Sigmoid colon (tissue), 6 donors: ENCODE measurements at regions not wholly inside any gene's neighbourhood (a gene's known extent, or its start where the extent isn't known, plus 50 kb on each side); places are given as distances from the start of the nearest gene placed in this dataset.

ENCODE experiments used
- DNase-seq: peaks from one replicate; pipeline ENCODE4 v3.0.0-alpha.2; 2019
- H3K27ac ChIP-seq, 4 donors: fragments of 200-600 bp; sonication (generic); one replicate each; pipeline ENCODE4 v1.5.1; 2016 to 2019; ENCODE audit warnings: mild to moderate bottlenecking in 1 of 4
- H3K27me3 ChIP-seq, 3 donors: fragments of 200-600 bp; sonication (generic); one replicate each; pipeline ENCODE4 v1.5.1; 2019; ENCODE audit warnings: mild to moderate bottlenecking in 1 of 3
- H3K36me3 ChIP-seq, 4 donors: fragments of 200-600 bp; sonication (generic); one replicate each; pipeline ENCODE4 v1.5.1; 2016 to 2019
- H3K4me1 ChIP-seq, 4 donors: fragments of 200-600 bp; sonication (generic); one replicate each; pipeline ENCODE4 v1.5.1; 2017 to 2019
- H3K4me3 ChIP-seq, 4 donors: fragments of 200-600 bp; sonication (generic); one replicate each; pipeline ENCODE4 v1.5.1; 2017 to 2019; ENCODE audit warnings: mild to moderate bottlenecking in 2 of 4, moderate library complexity in 1 of 4
- H3K9me3 ChIP-seq, 4 donors: fragments of 200-600 bp in 3 of 4; sonication (generic) in 3 of 4; one replicate each; pipeline versions ENCODE4 v1.5.1 to v1.6.1; 2013 to 2019
- CTCF ChIP-seq, 4 experiments: fragments of 450-650 bp in 3 of 4; fragments of 200-600 bp in 1 of 4; IDR thresholded peaks; one replicate each; pipeline ENCODE4 v1.5.1; 2016 to 2019; ENCODE audit warnings: antibody characterized with exemption in 4 of 4, mild to moderate bottlenecking in 3 of 4, moderate library complexity in 2 of 4
- EP300 ChIP-seq, 4 donors: sonication (generic); formaldehyde crosslinking; IDR thresholded peaks; one replicate each; pipeline ENCODE4 v1.6.1; 2017; ENCODE audit warnings: antibody characterized with exemption in 4 of 4
- POLR2A ChIP-seq, 2 donors: fragments of 450-650 bp; IDR thresholded peaks; one replicate each; pipeline ENCODE4 v1.6.1; 2016; ENCODE audit warnings: antibody characterized with exemption in 2 of 2, mild to moderate bottlenecking in 2 of 2, moderate library complexity in 2 of 2
- POLR2AphosphoS5 ChIP-seq, 4 donors: sonication (generic); formaldehyde crosslinking; IDR thresholded peaks; one replicate each; pipeline ENCODE4 v1.6.1; 2017; ENCODE audit warnings: antibody characterized with exemption in 4 of 4
- WGBS, 2 donors: extraction: QIAGEN DNeasy Blood & Tissue Kit; methylation state at CpG; one replicate each; pipeline ENCODE4 v1.1.7; 2013; 5-methylcytosine and 5-hydroxymethylcytosine counted together
- intact Hi-C: fragments of 100-400 bp; cut with DNase I; formaldehyde crosslinking; loops from one replicate; pipeline ENCODE4 v1.15.1; 2023
- donor health status: healthy with polysubstance abuse.
- donor health status: healthy.

GRCh38 chr4:181757910-181758660 is 485.1 kb upstream of the TENM3 start:
- Histone ChIP-seq H3K27me3 (no peaks in the 10 kb centered on the region), H3K9me3 (no peaks in the 10 kb centered on the region), H3K4me3 (no peak overlapping the region), H3K4me1 (no peaks in the 10 kb centered on the region), H3K27ac (no peak overlapping the region), H3K36me3 (no peaks in the 10 kb centered on the region)
- intact Hi-C loops, result no loop called here
- TF ChIP-seq CTCF (IDR thresholded peaks at IDR 0.05) (no peak), POLR2A (IDR thresholded peaks at IDR 0.05) (no peak), POLR2AphosphoS5 (IDR thresholded peaks at IDR 0.05) (no peak), EP300 (IDR thresholded peaks at IDR 0.05) (no peak)
- DNase-seq, result no peak
- 69 to 70% methylated on average over 8 of the region's 8 CpGs for WGBS, 2 donors

- DNase-seq, result no peak
- H3K36me3 ChIP-seq, result no peaks in the 10 kb centered on the region
- intact Hi-C loops, result no loop called here
- no peaks in the 10 kb centered on the region for H3K27me3 ChIP-seq
- H3K4me1 ChIP-seq, result no peaks in the 10 kb centered on the region
- no peak for TF ChIP-seq POLR2AphosphoS5 (IDR thresholded peaks at IDR 0.05)
- no peak for TF ChIP-seq EP300 (IDR thresholded peaks at IDR 0.05)
- no peak for TF ChIP-seq CTCF (IDR thresholded peaks at IDR 0.05)
- no peak for TF ChIP-seq POLR2A (IDR thresholded peaks at IDR 0.05)
- no peak overlapping the region for H3K4me3 ChIP-seq
- H3K27ac ChIP-seq, result no peak overlapping the region
- H3K9me3 ChIP-seq, result no peaks in the 10 kb centered on the region
These were observed 482.6 kb upstream of the TENM3 start for GRCh38 chr4:181760560-181760959.

- no peak overlapping the region for H3K27ac ChIP-seq
- intact Hi-C loops, result no loop called here
- no peak for DNase-seq
- H3K4me3 ChIP-seq, result no peak overlapping the region
- no peaks in the 10 kb centered on the region for H3K27me3 ChIP-seq
- no peaks in the 10 kb centered on the region for H3K36me3 ChIP-seq
- WGBS, 2 donors, result 44 to 74% methylated on average over 7 of the region's 7 CpGs
- H3K4me1 ChIP-seq, result no peaks in the 10 kb centered on the region
- H3K9me3 ChIP-seq, result no peaks in the 10 kb centered on the region
- no peak for TF ChIP-seq CTCF (IDR thresholded peaks at IDR 0.05)
- no peak for TF ChIP-seq POLR2AphosphoS5 (IDR thresholded peaks at IDR 0.05)
- TF ChIP-seq EP300 (IDR thresholded peaks at IDR 0.05), result no peak
- TF ChIP-seq POLR2A (IDR thresholded peaks at IDR 0.05), result no peak
These were observed 482.0 kb upstream of the TENM3 start for GRCh38 chr4:181761156-181761555.

- no peak for TF ChIP-seq POLR2A (IDR thresholded peaks at IDR 0.05)
- TF ChIP-seq POLR2AphosphoS5 (IDR thresholded peaks at IDR 0.05), result no peak
- no peak for TF ChIP-seq CTCF (IDR thresholded peaks at IDR 0.05)
- TF ChIP-seq EP300 (IDR thresholded peaks at IDR 0.05), result no peak
- intact Hi-C loops, result no loop called here
- Histone ChIP-seq H3K36me3 (no peaks in the 10 kb centered on the region), H3K4me1 (no peaks in the 10 kb centered on the region), H3K9me3 (no peaks in the 10 kb centered on the region), H3K27me3 (no peaks in the 10 kb centered on the region), H3K27ac (no peak overlapping the region), H3K4me3 (no peak overlapping the region)
- 44 to 73% methylated on average over 9 of the region's 9 CpGs for WGBS, 2 donors
- DNase-seq, result no peak
These were observed 477.1 kb upstream of the TENM3 start for GRCh38 chr4:181766061-181766548.

- H3K27ac ChIP-seq, result no peak overlapping the region
- no peaks in the 10 kb centered on the region for H3K36me3 ChIP-seq
- no peaks in the 10 kb centered on the region for H3K9me3 ChIP-seq
- H3K4me3 ChIP-seq, result no peak overlapping the region
- TF ChIP-seq POLR2A (IDR thresholded peaks at IDR 0.05) (no peak), POLR2AphosphoS5 (IDR thresholded peaks at IDR 0.05) (no peak), CTCF (IDR thresholded peaks at IDR 0.05) (no peak), EP300 (IDR thresholded peaks at IDR 0.05) (no peak)
- DNase-seq, result no peak
- no peaks in the 10 kb centered on the region for H3K27me3 ChIP-seq
- no peaks in the 10 kb centered on the region for H3K4me1 ChIP-seq
- WGBS, 2 donors, result 88 to 89% methylated on average over 1 of the region's 1 CpG
- intact Hi-C loops, result no loop called here
These were observed 472.2 kb upstream of the TENM3 start for GRCh38 chr4:181770971-181771370.
